PFSK-1 (cell line): ENCODE measurements at regions not wholly inside any gene's neighbourhood (a gene's known extent, or its start where the extent isn't known, plus 50 kb on each side); places are given as distances from the start of the nearest gene placed in this dataset.

Experiments used
- FOXP2 ChIP-seq: optimal IDR thresholded peaks from 2 replicates; pipeline ENCODE3; 2011; ENCODE audit warnings: borderline replicate concordance, control low read depth, inconsistent platforms; ENCODE audit not compliant: insufficient read depth; ENCODE audit errors: extremely low read length, extremely low read depth
- POLR2AphosphoS5 ChIP-seq: IDR thresholded peaks from 2 replicates; pipeline ENCODE4 v1.6.1; 2012; ENCODE audit warnings: low read depth, mild to moderate bottlenecking, control low read depth, low read length, moderate library complexity
- REST ChIP-seq, 2 experiments: IDR thresholded peaks; 2 replicates each; pipeline versions ENCODE4 v1.6.1 to v1.8.0; 2011 to 2012; ENCODE audit warnings: low read depth in 2 of 2, low read length in 2 of 2, control low read depth in 1 of 2, inconsistent platforms in 1 of 2, mild to moderate bottlenecking in 1 of 2, moderate library complexity in 1 of 2; ENCODE audit not compliant: insufficient read depth in 1 of 2
- SIN3A ChIP-seq: IDR thresholded peaks from 2 replicates; pipeline ENCODE4 v1.6.1; 2012; ENCODE audit warnings: mild to moderate bottlenecking, low read length, moderate library complexity, borderline replicate concordance; ENCODE audit not compliant: insufficient read depth
- TAF1 ChIP-seq: IDR thresholded peaks from 2 replicates; pipeline ENCODE4 v1.6.1; 2012; ENCODE audit warnings: low read length, control low read depth, borderline replicate concordance; ENCODE audit not compliant: insufficient read depth

GRCh38 chr3:182567700-182568099, 225.6 kb upstream of the ATP11B start:
- TF ChIP-seq POLR2AphosphoS5: no peak
- TF ChIP-seq REST (IDR thresholded peaks at IDR 0.05; ENCODE audit: insufficient read depth in 1 of 2, low read depth in 2 of 2, low read length in 2 of 2): no peak
- TF ChIP-seq FOXP2: no peak
- no peak for TF ChIP-seq TAF1
- no peak for TF ChIP-seq SIN3A

- TF ChIP-seq TAF1: no peak
- no peak for TF ChIP-seq POLR2AphosphoS5
- TF ChIP-seq REST (IDR thresholded peaks at IDR 0.05; ENCODE audit: insufficient read depth in 1 of 2, low read depth in 2 of 2, low read length in 2 of 2): no peak
- TF ChIP-seq FOXP2: no peak
- TF ChIP-seq SIN3A: no peak
These were observed 225.0 kb upstream of the ATP11B start for GRCh38 chr3:182568261-182568660.

GRCh38 chr3:182568876-182569275, 224.4 kb upstream of the ATP11B start:
- TF ChIP-seq REST (IDR thresholded peaks at IDR 0.05; ENCODE audit: insufficient read depth in 1 of 2, low read depth in 2 of 2, low read length in 2 of 2) (no peak), POLR2AphosphoS5 (no peak), FOXP2 (no peak), TAF1 (no peak), SIN3A (no peak)

- no peak for TF ChIP-seq SIN3A
- no peak for TF ChIP-seq POLR2AphosphoS5
- no peak for TF ChIP-seq REST (IDR thresholded peaks at IDR 0.05; ENCODE audit: insufficient read depth in 1 of 2, low read depth in 2 of 2, low read length in 2 of 2)
- TF ChIP-seq TAF1: no peak
- TF ChIP-seq FOXP2: no peak
These were observed 222.2 kb upstream of the ATP11B start for GRCh38 chr3:182570946-182571594.

GRCh38 chr3:182575941-182576340, 217.4 kb upstream of the ATP11B start:
- TF ChIP-seq FOXP2 (no peak), POLR2AphosphoS5 (no peak), TAF1 (no peak), SIN3A (no peak), REST (IDR thresholded peaks at IDR 0.05; ENCODE audit: insufficient read depth in 1 of 2, low read depth in 2 of 2, low read length in 2 of 2) (no peak)
